SK-N-SH treated with all-trans-retinoic acid at 6 μM for 48 hours (cell line): ENCODE measurements at regions not wholly inside any gene's neighbourhood (a gene's known extent, or its start where the extent isn't known, plus 50 kb on each side); places are given as distances from the start of the nearest gene placed in this dataset.

Source experiments
- ARNTL ChIP-seq: fragments of 450-650 bp; formaldehyde crosslinking; IDR thresholded peaks from 2 replicates; pipeline ENCODE4 v1.5.0; 2020; ENCODE audit warnings: low read depth, mild to moderate bottlenecking, moderate library complexity, borderline replicate concordance
- PATZ1 ChIP-seq: fragments of 250-450 bp; sonication (Bioruptor Pico); IDR thresholded peaks from 2 replicates; pipeline ENCODE4 v1.8.0; 2020; ENCODE audit warnings: mild to moderate bottlenecking, moderate library complexity, borderline replicate concordance
- ZFP3 ChIP-seq: fragments of 250-450 bp; sonication (Bioruptor Pico); IDR thresholded peaks from 2 replicates; pipeline ENCODE4 v1.5.0; 2020; ENCODE audit warnings: mild to moderate bottlenecking, moderate library complexity
- ZNF565 ChIP-seq: fragments of 450-650 bp; formaldehyde crosslinking; conservative IDR thresholded peaks from 2 replicates; pipeline ENCODE4 v1.5.0; 2020; ENCODE audit warnings: low read depth, mild to moderate bottlenecking, moderate library complexity

DNA sequence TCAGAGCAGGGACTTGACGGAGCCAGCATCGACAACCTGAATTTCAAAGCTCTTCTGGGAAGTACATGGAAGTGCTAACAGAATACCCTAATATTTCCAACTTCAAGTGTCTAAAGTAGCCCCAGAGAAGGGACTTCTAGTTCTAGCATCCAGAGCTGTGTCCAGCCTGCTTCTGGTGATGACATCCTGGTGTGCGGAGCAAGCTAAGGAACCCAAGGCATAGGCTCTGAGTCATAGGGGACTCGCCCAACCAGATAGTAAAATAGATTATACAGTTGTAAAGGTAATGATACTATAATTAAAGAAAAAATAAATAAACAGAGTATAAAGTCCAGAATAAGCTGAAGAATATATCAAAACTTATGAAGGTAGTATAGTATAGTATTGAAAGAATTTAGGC is 108.1 kb upstream of the SERPINE2 start:
- no peak for TF ChIP-seq ARNTL (CRISPR knock-in tag)
- TF ChIP-seq ZNF565 (CRISPR knock-in tag) = no peak
- no peak for TF ChIP-seq PATZ1 (CRISPR knock-in tag)
- TF ChIP-seq ZFP3 (CRISPR knock-in tag) = no peak
